GM18505 (cell line): ENCODE measurements at regions not wholly inside any gene's neighbourhood (a gene's known extent, or its start where the extent isn't known, plus 50 kb on each side); places are given as distances from the start of the nearest gene placed in this dataset.

Experiments used
- ATAC-seq: cut with Tn5 transposase; IDR thresholded peaks from one replicate; pipeline ENCODE4 v1.9.1; 2021; ENCODE audit not compliant: unreplicated experiment
- POLR2A ChIP-seq: IDR thresholded peaks from 4 replicates; pipeline ENCODE4 v1.6.1; 2011; ENCODE audit warnings: borderline replicate concordance; ENCODE audit not compliant: insufficient read depth, insufficient read length; ENCODE audit errors: extremely low read depth

GRCh38 chr18:39380866-39381265, 1815.3 kb upstream of the CELF4 start:
- ATAC-seq, result no peak
- TF ChIP-seq POLR2A, result no peak

GRCh38 chr18:39380186-39380725, 1814.7 kb upstream of the CELF4 start:
- no peak for ATAC-seq
- TF ChIP-seq POLR2A, result no peak

DNA sequence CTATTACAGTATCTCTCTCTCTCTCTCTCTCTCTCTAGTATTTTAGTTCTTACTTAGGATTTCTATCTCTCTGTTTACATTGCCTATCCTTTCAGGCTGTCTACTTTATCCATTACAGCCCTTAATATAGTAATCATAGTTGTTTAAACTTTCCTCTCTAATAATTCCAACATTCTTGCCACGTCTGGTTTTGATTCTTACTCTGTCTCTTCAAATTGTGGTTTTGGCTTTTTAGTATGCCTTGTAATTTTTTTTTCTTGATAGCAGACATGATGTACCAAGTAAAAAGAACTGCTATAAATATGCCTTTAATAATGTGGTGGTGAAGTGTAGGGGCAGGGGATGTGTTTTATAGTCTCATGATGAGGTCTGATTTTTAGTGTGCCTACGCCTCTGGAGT, 1809.5 kb upstream of the CELF4 start:
- ATAC-seq, result no peak

GRCh38 chr18:39371996-39372395, 1806.4 kb upstream of the CELF4 start:
- no peak for ATAC-seq
- no peak for TF ChIP-seq POLR2A

More for the DNA sequence above, 1809.5 kb upstream of the CELF4 start:
- no peak for TF ChIP-seq POLR2A

GRCh38 chr18:39366656-39367055, 1801.1 kb upstream of the CELF4 start:
- ATAC-seq, result no peak
- no peak for TF ChIP-seq POLR2A

GRCh38 chr18:39365836-39366485, 1800.4 kb upstream of the CELF4 start:
- ATAC-seq, result no peak
- TF ChIP-seq POLR2A, result no peak

GRCh38 chr18:39360072-39360471, 1794.5 kb upstream of the CELF4 start:
- ATAC-seq, result no peak

DNA sequence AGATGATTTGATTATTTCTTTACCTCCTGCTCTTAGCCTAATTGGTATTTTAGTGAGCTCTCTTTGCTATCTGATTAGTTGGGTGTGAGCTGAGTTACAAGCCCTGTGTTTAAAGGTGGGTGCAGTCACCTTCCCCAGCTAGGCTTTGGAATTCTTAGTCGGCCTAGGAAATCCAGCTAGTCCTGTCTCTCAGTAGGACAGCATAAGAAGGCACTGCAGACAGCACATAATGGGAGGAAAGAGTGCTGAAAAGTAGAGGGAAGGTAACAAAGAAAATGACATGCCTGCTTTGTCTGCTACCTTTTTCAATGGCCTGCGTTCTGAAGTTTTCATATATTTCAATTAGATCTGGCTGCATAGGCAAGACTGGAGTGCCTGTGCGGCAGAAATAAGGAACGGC, 1794.0 kb upstream of the CELF4 start:
- no peak for TF ChIP-seq POLR2A
- no peak for ATAC-seq

More at GRCh38 chr18:39360072-39360471, 1794.5 kb upstream of the CELF4 start:
- no peak for TF ChIP-seq POLR2A

DNA sequence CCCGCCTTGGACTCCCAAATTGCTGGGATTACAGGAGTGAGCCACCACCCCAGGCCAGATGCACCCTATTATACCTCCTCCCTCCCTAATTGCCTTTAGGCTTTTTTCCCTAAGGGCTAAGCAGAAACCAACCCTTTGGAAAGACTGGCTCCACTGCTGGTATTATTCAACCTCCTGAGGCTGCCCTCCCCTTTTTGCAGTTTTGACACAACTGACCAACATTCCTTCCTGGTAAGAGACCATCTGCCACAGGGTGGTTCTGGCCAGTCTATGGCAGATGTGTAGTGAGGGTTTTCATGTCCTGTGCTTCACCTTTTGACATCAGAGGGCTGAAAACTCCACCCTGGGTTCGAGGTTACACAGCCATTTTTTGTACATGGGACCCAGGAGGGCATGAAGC, 1785.3 kb upstream of the CELF4 start:
- TF ChIP-seq POLR2A, result no peak
- no peak for ATAC-seq

GRCh38 chr18:39349801-39350200, 1784.2 kb upstream of the CELF4 start:
- no peak for TF ChIP-seq POLR2A
- ATAC-seq, result no peak

- TF ChIP-seq POLR2A, result no peak
- ATAC-seq, result no peak
These were observed 1783.2 kb upstream of the CELF4 start for GRCh38 chr18:39348757-39349156.

DNA sequence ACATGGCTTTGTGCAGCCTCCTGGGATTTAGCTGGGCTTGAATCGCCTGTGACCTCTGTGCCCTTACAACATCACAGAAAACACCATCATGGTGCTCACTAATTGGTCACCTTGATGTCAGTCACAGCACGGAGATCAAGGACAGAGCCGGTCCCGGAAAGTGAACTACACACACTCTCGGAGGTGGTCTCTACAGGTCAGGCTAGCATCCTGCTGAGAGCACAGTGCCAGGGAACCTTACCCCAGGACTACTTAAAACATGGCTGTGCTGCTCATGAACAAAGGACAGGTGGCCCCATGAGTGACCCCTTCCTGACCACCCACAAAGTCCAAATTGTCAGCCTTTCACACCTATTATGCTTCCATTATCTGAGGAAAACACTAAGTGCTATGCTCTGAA, 1782.1 kb upstream of the CELF4 start:
- TF ChIP-seq POLR2A, result no peak
- no peak for ATAC-seq

DNA sequence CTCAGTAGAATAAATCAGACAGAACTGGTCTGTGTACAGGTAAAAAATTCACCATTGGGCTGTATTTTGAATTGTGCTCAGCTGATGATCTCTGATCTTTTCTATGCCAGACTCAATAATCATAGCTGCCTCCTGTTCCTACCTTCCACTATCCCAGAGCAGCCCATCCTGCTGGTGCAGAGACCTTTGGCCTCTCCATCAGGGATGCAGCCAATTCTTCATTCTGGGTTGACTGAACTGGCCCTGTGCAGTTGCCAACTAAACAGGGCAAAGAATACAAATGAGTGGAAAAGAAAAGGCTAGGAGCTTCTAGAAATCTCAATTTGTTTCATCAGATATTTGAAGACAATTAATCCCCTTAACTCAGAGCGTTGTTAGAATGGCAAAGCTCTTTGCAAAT, 1781.3 kb upstream of the CELF4 start:
- ATAC-seq, result no peak
- TF ChIP-seq POLR2A, result no peak

- ATAC-seq, result no peak
- no peak for TF ChIP-seq POLR2A
These were observed 1779.7 kb upstream of the CELF4 start for GRCh38 chr18:39345321-39345720.
